ENCODE measurements at regions not wholly inside any gene's neighbourhood (a gene's known extent, or its start where the extent isn't known, plus 50 kb on each side); places are given as distances from the start of the nearest gene placed in this dataset.

- no peak for TF ChIP-seq FOXM1 (IDR thresholded peaks at IDR 0.05; ENCODE audit: borderline replicate concordance, low read depth)
- TF ChIP-seq TEAD4 (IDR thresholded peaks at IDR 0.05), result no peak
- no peak for TF ChIP-seq TAF1 (IDR thresholded peaks at IDR 0.05; ENCODE audit: low read depth)
Measured at GRCh38 chr1:4061521-4062031, 161.5 kb upstream of the C1orf174 start.

Measured in Ishikawa (cell line).